ENCODE measurements at regions not wholly inside any gene's neighbourhood (a gene's known extent, or its start where the extent isn't known, plus 50 kb on each side); places are given as distances from the start of the nearest gene placed in this dataset.

GRCh38 chr13:72500851-72501250 lies 226.6 kb downstream of the MZT1 start:
- H3K36me3 ChIP-seq (ENCODE audit: control insufficient read depth in 2 of 2, insufficient read depth in 2 of 2, low read length in 1 of 2) = no peaks in the 10 kb centered on the region
- WGBS (ENCODE audit: insufficient coverage, insufficient replicate concordance, low lambda C conversion rate, missing lambda C conversion rate) = 40% methylated on average over 2 of the region's 2 CpGs
- H3K9me3 ChIP-seq (replicated peaks; ENCODE audit: control insufficient read depth, insufficient read depth, low read length) = no peaks in the 10 kb centered on the region
- intact Hi-C loops (cut with micrococcal nuclease; ENCODE audit: unreplicated experiment) = no loop called here
- ChIA-PET RAD21 (ENCODE audit: unreplicated experiment) (no interaction called here), POLR2A (no interaction called here), SMC1A (ENCODE audit: uncharacterized antibody, unreplicated experiment) (no interaction called here), CTCF (no interaction called here)
- H3K4me1 ChIP-seq (ENCODE audit: control insufficient read depth, insufficient read depth, low read length) = no peaks in the 10 kb centered on the region
- TF ChIP-seq ZNF207 (IDR thresholded peaks at IDR 0.05; ENCODE audit: borderline replicate concordance) = no peak
- no peak for TF ChIP-seq PAX5 (IDR thresholded peaks at IDR 0.05; ENCODE audit: borderline replicate concordance, low read depth, low read length)
- no peak for TF ChIP-seq HDAC2 (IDR thresholded peaks at IDR 0.05)
- TF ChIP-seq KAT2A (conservative IDR thresholded peaks at IDR 0.05; ENCODE audit: control insufficient read depth, low read depth, low read length) = no peak
- TF ChIP-seq YY1 (IDR thresholded peaks at IDR 0.05; ENCODE audit: low read depth, low read length) = no peak
- TF ChIP-seq ZBTB4 (CRISPR knock-in tag; IDR thresholded peaks at IDR 0.05) = no peak
- TF ChIP-seq CHD4 (IDR thresholded peaks at IDR 0.05) = no peak
- TF ChIP-seq RCOR1 (conservative IDR thresholded peaks at IDR 0.05; ENCODE audit: low read depth, low read length) = no peak
- no peak for TF ChIP-seq NRF1 (conservative IDR thresholded peaks at IDR 0.05; ENCODE audit: low read depth, low read length)
- TF ChIP-seq NFYA (IDR thresholded peaks at IDR 0.05; ENCODE audit: borderline replicate concordance, low read depth, low read length) = no peak
- no peak for TF ChIP-seq MYB (IDR thresholded peaks at IDR 0.05; ENCODE audit: borderline replicate concordance, low read depth, low read length)
- TF ChIP-seq MYC (IDR thresholded peaks at IDR 0.05; ENCODE audit: insufficient read depth, insufficient read length, insufficient replicate concordance, low read length, severe bottlenecking) = no peak
- TF ChIP-seq SUPT20H (IDR thresholded peaks at IDR 0.05; ENCODE audit: borderline replicate concordance, control insufficient read depth, low read depth, low read length) = no peak
- no peak for TF ChIP-seq MLLT1 (IDR thresholded peaks at IDR 0.05)
- no peak for TF ChIP-seq ETV6 (conservative IDR thresholded peaks at IDR 0.05 in 1 of 2, IDR thresholded peaks at IDR 0.05 in 1 of 2; ENCODE audit: borderline replicate concordance in 1 of 2, low read depth in 1 of 2)
- ATAC-seq (no peak), DNase-seq (ENCODE audit: low read depth, low spot score) (no peak), FAIRE-seq (no peak)
- in situ Hi-C loops (cut with MboI) = no loop called here
- no peak overlapping the region for H3K9ac ChIP-seq (ENCODE audit: control insufficient read depth, insufficient read depth, low read length)
- no peak overlapping the region for H2AFZ ChIP-seq (ENCODE audit: control insufficient read depth, low read depth, low read length)
- no peak overlapping the region for H3K4me2 ChIP-seq (ENCODE audit: control insufficient read depth, insufficient read depth)
- no peak overlapping the region for H3K4me3 ChIP-seq
- H3K27ac ChIP-seq (ENCODE audit: control insufficient read depth, insufficient read depth) = no peak overlapping the region
- H3K79me2 ChIP-seq (ENCODE audit: control insufficient read depth, insufficient read depth, low read length) = no peaks in the 10 kb centered on the region
- no peaks in the 10 kb centered on the region for H3K27me3 ChIP-seq (replicated peaks in 1 of 2; ENCODE audit: control insufficient read depth in 2 of 2, insufficient read depth in 2 of 2, low read length in 1 of 2)
- no peaks in the 10 kb centered on the region for H4K20me1 ChIP-seq (ENCODE audit: control insufficient read depth, insufficient read depth)
- no TSS peak for BruUV-seq (replicated peaks)
